HEK293T (cell line): ENCODE measurements at regions not wholly inside any gene's neighbourhood (a gene's known extent, or its start where the extent isn't known, plus 50 kb on each side); places are given as distances from the start of the nearest gene placed in this dataset.

ENCODE experiments used
- CTCF ChIA-PET: fragments of 350-600 bp; formaldehyde crosslinking; extraction: SDS; loops from one replicate; lab custom pipeline; 2021; ENCODE audit warnings: antibody characterized with exemption, inconsistent platforms; lab: Yijun Ruan, JAX
- POLR2A ChIA-PET: fragments of 350-600 bp; formaldehyde crosslinking; extraction: SDS; loops from one replicate; lab custom pipeline; 2020; ENCODE audit warnings: antibody characterized with exemption, inconsistent platforms; lab: Yijun Ruan, JAX
- DNase-seq: peaks from one replicate; pipeline ENCODE4 v3.0.0; 2012; ENCODE audit warnings: mixed read lengths; ENCODE audit errors: extremely low spot score
- ARNT ChIP-seq: fragments of 450-650 bp; IDR thresholded peaks from 2 replicates; pipeline ENCODE4 v1.6.1; 2017; ENCODE audit warnings: mild to moderate bottlenecking
- BHLHE40 ChIP-seq: fragments of 450-650 bp; IDR thresholded peaks from 2 replicates; pipeline ENCODE4 v1.6.1; 2016; ENCODE audit warnings: mild to moderate bottlenecking, moderate library complexity, borderline replicate concordance
- CTBP1 ChIP-seq: fragments of 450-650 bp; IDR thresholded peaks from 2 replicates; pipeline ENCODE4 v1.6.1; 2016; ENCODE audit warnings: borderline replicate concordance
- ELF4 ChIP-seq: fragments of 450-650 bp; IDR thresholded peaks from 2 replicates; pipeline ENCODE4 v1.6.1; 2017; ENCODE audit warnings: antibody characterized with exemption
- FOXA1 ChIP-seq: fragments of 450-650 bp; IDR thresholded peaks from 2 replicates; pipeline ENCODE4 v1.6.1; 2016; ENCODE audit warnings: mild to moderate bottlenecking
- FOXK2 ChIP-seq: fragments of 450-650 bp; IDR thresholded peaks from 2 replicates; pipeline ENCODE4 v1.6.1; 2016; ENCODE audit warnings: mild to moderate bottlenecking
- FOXM1 ChIP-seq: fragments of 450-650 bp; IDR thresholded peaks from 2 replicates; pipeline ENCODE4 v1.6.1; 2017; ENCODE audit warnings: mild to moderate bottlenecking, borderline replicate concordance
- HDGF ChIP-seq: fragments of 450-650 bp; IDR thresholded peaks from 2 replicates; pipeline ENCODE4 v1.6.1; 2017; ENCODE audit warnings: antibody characterized with exemption, borderline replicate concordance
- L3MBTL2 ChIP-seq: fragments of 450-650 bp; conservative IDR thresholded peaks from 2 replicates; pipeline ENCODE4 v1.6.1; 2016; ENCODE audit warnings: mild to moderate bottlenecking
- LEF1 ChIP-seq: fragments of 450-650 bp; IDR thresholded peaks from 2 replicates; pipeline ENCODE4 v1.6.1; 2017; ENCODE audit warnings: mild to moderate bottlenecking, borderline replicate concordance
- NFRKB ChIP-seq: fragments of 450-650 bp; IDR thresholded peaks from 2 replicates; pipeline ENCODE4 v1.6.1; 2016; ENCODE audit warnings: mild to moderate bottlenecking, moderate library complexity
- PKNOX1 ChIP-seq: fragments of 450-650 bp; IDR thresholded peaks from 2 replicates; pipeline ENCODE4 v1.6.1; 2016
- SP1 ChIP-seq: fragments of 450-650 bp; IDR thresholded peaks from 2 replicates; pipeline ENCODE4 v1.6.1; 2017
- SUZ12 ChIP-seq: fragments of 450-650 bp; IDR thresholded peaks from 2 replicates; pipeline ENCODE4 v1.6.1; 2016; ENCODE audit warnings: mild to moderate bottlenecking
- TARDBP ChIP-seq: fragments of 450-650 bp; IDR thresholded peaks from 2 replicates; pipeline ENCODE4 v1.6.1; 2016
- ZNF384 ChIP-seq: fragments of 450-650 bp; IDR thresholded peaks from 2 replicates; pipeline ENCODE4 v1.6.1; 2016

- no peak for DNase-seq
- POLR2A ChIA-PET, result no interaction called here
- TF ChIP-seq ELF4 (no peak), FOXM1 (no peak), L3MBTL2 (no peak), FOXA1 (no peak)
- CTCF ChIA-PET, result no interaction called here
These were observed 167.0 kb upstream of the USP25 start for GRCh38 chr21:15562748-15563147.

GRCh38 chr21:15564907-15565306 is 164.9 kb upstream of the USP25 start:
- ChIA-PET CTCF (interaction anchor here (0.5 to 0.7 kb wide), 2 partner anchors 130 to 1161 kb away, joined by 3 to 4 read pairs; no protein-coding TSS in a partner anchor), POLR2A (no interaction called here)
- no peak for DNase-seq
- no peak for TF ChIP-seq ELF4

- ChIA-PET CTCF (no interaction called here), POLR2A (no interaction called here)
- DNase-seq, result no peak
- TF ChIP-seq FOXK2 (no peak), ARNT (no peak), L3MBTL2 (no peak), BHLHE40 (no peak), ELF4 (no peak), PKNOX1 (no peak), FOXM1 (no peak), CTBP1 (no peak), SP1 (no peak), ZNF384 (no peak), NFRKB (no peak), TARDBP (no peak)
These were observed 163.1 kb upstream of the USP25 start for GRCh38 chr21:15566703-15567102.

- TF ChIP-seq FOXM1, result no peak
- TF ChIP-seq NFRKB, result no peak
- no peak for TF ChIP-seq BHLHE40
- no peak for TF ChIP-seq ARNT
- no peak for TF ChIP-seq SP1
- no peak for TF ChIP-seq ZNF384
- TF ChIP-seq HDGF, result no peak
- no peak for DNase-seq
- POLR2A ChIA-PET, result no interaction called here
- CTCF ChIA-PET, result no interaction called here
These were observed 162.6 kb upstream of the USP25 start for GRCh38 chr21:15567191-15567590.

- CTCF ChIA-PET, result interaction anchor here (0.6 kb wide), 1 partner anchor 1844 kb away, joined by 8 read pairs; no protein-coding TSS in a partner anchor
These were observed 161.3 kb upstream of the USP25 start for GRCh38 chr21:15568516-15568915.

GRCh38 chr21:15586752-15587427 is 142.9 kb upstream of the USP25 start:
- DNase-seq, result no peak
- TF ChIP-seq NFRKB, result no peak
- TF ChIP-seq SP1, result no peak
- TF ChIP-seq LEF1, result no peak
- no peak for TF ChIP-seq SUZ12
- no peak for TF ChIP-seq TARDBP
- TF ChIP-seq ELF4, result no peak
- TF ChIP-seq ARNT, result no peak
- TF ChIP-seq PKNOX1, result no peak
- TF ChIP-seq HDGF, result no peak
- TF ChIP-seq FOXM1, result no peak
- TF ChIP-seq BHLHE40, result no peak
- no peak for TF ChIP-seq ZNF384
- TF ChIP-seq FOXK2, result no peak
- TF ChIP-seq L3MBTL2, result no peak
- ChIA-PET CTCF (no interaction called here), POLR2A (no interaction called here)

More at GRCh38 chr21:15568516-15568915, 161.3 kb upstream of the USP25 start:
- POLR2A ChIA-PET, result no interaction called here
- no peak for DNase-seq
- no peak for TF ChIP-seq FOXK2
- TF ChIP-seq CTBP1, result no peak
- no peak for TF ChIP-seq ZNF384
- TF ChIP-seq HDGF, result no peak
- no peak for TF ChIP-seq ARNT
- TF ChIP-seq LEF1, result no peak
- TF ChIP-seq BHLHE40, result no peak
- TF ChIP-seq L3MBTL2, result no peak
- TF ChIP-seq SUZ12, result no peak
- no peak for TF ChIP-seq TARDBP
- TF ChIP-seq PKNOX1, result no peak
- TF ChIP-seq ELF4, result no peak
- TF ChIP-seq FOXA1, result no peak
- TF ChIP-seq FOXM1, result no peak
